Iris pigment epithelial cell (primary cell): ENCODE measurements at regions not wholly inside any gene's neighbourhood (a gene's known extent, or its start where the extent isn't known, plus 50 kb on each side); places are given as distances from the start of the nearest gene placed in this dataset.
A peak's percentile ranks its signal among the peaks of the same experiment; 100 is the strongest.

Source experiments
- DNase-seq: peaks from one replicate; pipeline ENCODE4 v3.0.0-alpha.2; 2011; ENCODE audit warnings: low read depth

GRCh38 chr6:155527443-155527842 is 71.8 kb upstream of the NOX3 start:
- DNase-seq = peak; percentile 25

- DNase-seq = peak; percentile 74
Observed at GRCh38 chr6:155523821-155524651, 68.4 kb upstream of the NOX3 start.

GRCh38 chr6:155521719-155522118 is 66.1 kb upstream of the NOX3 start:
- peak; percentile 24 for DNase-seq

GRCh38 chr6:155520078-155520477 is 64.4 kb upstream of the NOX3 start:
- no peak for DNase-seq

GRCh38 chr6:155519176-155519738 is 63.6 kb upstream of the NOX3 start:
- DNase-seq = no peak

- no peak for DNase-seq
Observed at GRCh38 chr6:155517294-155517693, 61.7 kb upstream of the NOX3 start.

GRCh38 chr6:155510879-155511278 is 55.2 kb upstream of the NOX3 start:
- DNase-seq = no peak

GRCh38 chr6:155509743-155510475 is 54.3 kb upstream of the NOX3 start:
- DNase-seq = no peak

- no peak for DNase-seq
Observed at GRCh38 chr6:155505608-155505989, 50.0 kb upstream of the NOX3 start.
